DOHH2 (cell line): ENCODE measurements at regions not wholly inside any gene's neighbourhood (a gene's known extent, or its start where the extent isn't known, plus 50 kb on each side); places are given as distances from the start of the nearest gene placed in this dataset.

Experiments
- EZH2phosphoT487 ChIP-seq: fragments of 200-600 bp; sonication (generic); IDR thresholded peaks from 2 replicates; pipeline ENCODE4 v1.6.1; 2017; ENCODE audit warnings: borderline replicate concordance, mild to moderate bottlenecking, antibody characterized with exemption, low read length, moderate library complexity, mixed read lengths
- TF ChIP-seq, protein P1 (sequence below): fragments of 200-600 bp; sonication (generic); IDR thresholded peaks from one replicate; pipeline ENCODE4 v1.5.1; 2014; ENCODE audit warnings: antibody characterized with exemption, mild to moderate bottlenecking, low read depth, low read length; ENCODE audit not compliant: poor library complexity, severe bottlenecking

DNA sequence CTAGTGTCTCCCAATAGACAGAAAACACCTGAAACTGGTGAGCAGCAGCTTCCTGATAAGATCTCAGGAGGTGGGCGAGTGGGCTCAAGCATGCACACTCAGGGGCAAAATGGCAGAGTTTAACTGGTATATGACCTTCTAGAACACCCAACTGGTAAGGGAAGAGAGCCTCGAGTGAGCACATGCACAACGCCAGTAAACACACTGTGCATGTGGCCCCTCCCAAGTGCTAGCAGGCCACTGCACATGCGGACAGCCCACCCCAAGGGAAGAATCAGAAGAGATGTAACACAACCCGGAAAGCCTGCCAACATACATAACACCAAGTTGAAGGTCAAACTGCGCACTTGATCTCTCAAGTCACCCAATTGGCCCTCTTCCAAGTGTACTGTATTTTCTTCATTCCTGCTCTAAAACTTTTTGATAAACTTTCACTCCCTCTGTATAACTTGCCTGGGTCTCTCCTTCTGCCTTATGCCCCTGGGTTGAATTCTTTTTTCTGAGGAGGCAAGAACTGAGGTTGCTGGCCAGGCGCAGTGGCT is 138.2 kb downstream of the GLUL start:
- TF ChIP-seq, protein P1, sequence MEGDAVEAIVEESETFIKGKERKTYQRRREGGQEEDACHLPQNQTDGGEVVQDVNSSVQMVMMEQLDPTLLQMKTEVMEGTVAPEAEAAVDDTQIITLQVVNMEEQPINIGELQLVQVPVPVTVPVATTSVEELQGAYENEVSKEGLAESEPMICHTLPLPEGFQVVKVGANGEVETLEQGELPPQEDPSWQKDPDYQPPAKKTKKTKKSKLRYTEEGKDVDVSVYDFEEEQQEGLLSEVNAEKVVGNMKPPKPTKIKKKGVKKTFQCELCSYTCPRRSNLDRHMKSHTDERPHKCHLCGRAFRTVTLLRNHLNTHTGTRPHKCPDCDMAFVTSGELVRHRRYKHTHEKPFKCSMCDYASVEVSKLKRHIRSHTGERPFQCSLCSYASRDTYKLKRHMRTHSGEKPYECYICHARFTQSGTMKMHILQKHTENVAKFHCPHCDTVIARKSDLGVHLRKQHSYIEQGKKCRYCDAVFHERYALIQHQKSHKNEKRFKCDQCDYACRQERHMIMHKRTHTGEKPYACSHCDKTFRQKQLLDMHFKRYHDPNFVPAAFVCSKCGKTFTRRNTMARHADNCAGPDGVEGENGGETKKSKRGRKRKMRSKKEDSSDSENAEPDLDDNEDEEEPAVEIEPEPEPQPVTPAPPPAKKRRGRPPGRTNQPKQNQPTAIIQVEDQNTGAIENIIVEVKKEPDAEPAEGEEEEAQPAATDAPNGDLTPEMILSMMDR, result no peak
- TF ChIP-seq EZH2phosphoT487, result no peak
